NCI-H526 treated with DMSO at 0.1 percent for 48 hours (cell line): ENCODE measurements at regions not wholly inside any gene's neighbourhood (a gene's known extent, or its start where the extent isn't known, plus 50 kb on each side); places are given as distances from the start of the nearest gene placed in this dataset.
A peak's percentile ranks its signal among the peaks of the same experiment; 100 is the strongest.

Source experiments
- DNase-seq: peaks from one replicate; lab custom pipeline; 2025; lab: John Stamatoyannopoulos, UW

GRCh38 chr2:39537150-39537549 lies 100.1 kb upstream of the MAP4K3 start:
- DNase-seq, result no peak

GRCh38 chr2:39538718-39539117 lies 101.6 kb upstream of the MAP4K3 start:
- DNase-seq, result no peak

DNA sequence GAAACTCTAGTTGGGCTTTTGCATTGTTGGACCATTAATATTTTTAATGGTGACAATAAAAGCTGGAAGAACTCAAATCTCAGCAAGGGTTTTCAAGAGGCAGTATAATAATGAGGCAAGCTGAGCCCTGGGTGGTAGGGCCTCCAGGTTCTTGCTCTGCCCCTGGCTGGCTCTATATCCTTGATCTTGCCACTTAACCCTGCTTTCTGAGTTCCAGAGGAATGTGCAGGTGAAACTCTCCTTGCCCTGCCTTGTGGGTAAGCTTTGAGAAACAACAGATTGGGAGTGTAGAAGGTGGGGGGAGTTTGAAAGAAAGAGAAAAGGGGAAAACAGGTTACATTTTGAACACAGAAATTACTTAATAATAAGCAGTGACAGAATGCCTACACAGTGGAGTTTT lies 103.3 kb upstream of the MAP4K3 start:
- DNase-seq, result no peak

- no peak for DNase-seq
Observed at GRCh38 chr2:39541011-39541930, 104.2 kb upstream of the MAP4K3 start.

DNA sequence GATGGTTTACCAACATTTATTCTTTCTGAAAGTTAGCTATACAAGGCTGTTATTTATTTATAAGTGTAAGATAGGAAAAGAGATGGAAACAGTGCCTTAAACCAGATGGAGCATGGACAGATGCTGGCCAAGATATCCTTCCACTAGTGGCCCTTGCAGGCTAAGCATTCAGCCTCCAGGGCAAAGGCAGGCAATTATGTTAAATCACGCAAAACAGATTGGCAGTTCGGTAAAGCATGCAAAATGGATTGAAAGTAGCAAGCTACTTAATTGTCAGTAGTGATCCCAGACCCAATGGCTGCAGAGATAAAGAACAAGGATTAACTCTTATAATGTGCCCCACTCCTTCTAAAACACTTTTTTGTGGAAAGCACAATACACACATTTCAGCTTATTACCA lies 105.4 kb upstream of the MAP4K3 start:
- peak; percentile 79 for DNase-seq

DNA sequence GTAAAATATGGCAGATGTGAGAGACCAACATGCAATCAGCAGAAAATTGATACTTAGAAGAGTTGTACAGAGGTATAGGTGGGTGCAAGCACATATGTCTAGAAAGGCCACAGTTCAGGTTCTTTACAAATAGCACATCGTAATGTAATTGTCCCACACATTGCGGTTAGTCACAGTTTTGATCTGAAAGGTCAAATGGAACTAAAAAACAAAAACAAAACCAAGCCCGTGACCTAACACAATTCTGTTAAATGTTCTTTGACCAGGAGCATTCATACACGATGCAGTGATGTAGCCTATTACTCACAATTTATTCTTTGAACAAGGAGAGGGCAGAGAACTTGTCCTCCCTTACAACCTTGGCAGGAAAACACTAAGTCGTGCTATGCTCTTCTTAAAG lies 108.9 kb upstream of the MAP4K3 start:
- DNase-seq, result no peak

GRCh38 chr2:39546409-39546808 lies 109.3 kb upstream of the MAP4K3 start:
- DNase-seq, result no peak

- no peak for DNase-seq
Observed at GRCh38 chr2:39546937-39547336, 109.9 kb upstream of the MAP4K3 start.

DNA sequence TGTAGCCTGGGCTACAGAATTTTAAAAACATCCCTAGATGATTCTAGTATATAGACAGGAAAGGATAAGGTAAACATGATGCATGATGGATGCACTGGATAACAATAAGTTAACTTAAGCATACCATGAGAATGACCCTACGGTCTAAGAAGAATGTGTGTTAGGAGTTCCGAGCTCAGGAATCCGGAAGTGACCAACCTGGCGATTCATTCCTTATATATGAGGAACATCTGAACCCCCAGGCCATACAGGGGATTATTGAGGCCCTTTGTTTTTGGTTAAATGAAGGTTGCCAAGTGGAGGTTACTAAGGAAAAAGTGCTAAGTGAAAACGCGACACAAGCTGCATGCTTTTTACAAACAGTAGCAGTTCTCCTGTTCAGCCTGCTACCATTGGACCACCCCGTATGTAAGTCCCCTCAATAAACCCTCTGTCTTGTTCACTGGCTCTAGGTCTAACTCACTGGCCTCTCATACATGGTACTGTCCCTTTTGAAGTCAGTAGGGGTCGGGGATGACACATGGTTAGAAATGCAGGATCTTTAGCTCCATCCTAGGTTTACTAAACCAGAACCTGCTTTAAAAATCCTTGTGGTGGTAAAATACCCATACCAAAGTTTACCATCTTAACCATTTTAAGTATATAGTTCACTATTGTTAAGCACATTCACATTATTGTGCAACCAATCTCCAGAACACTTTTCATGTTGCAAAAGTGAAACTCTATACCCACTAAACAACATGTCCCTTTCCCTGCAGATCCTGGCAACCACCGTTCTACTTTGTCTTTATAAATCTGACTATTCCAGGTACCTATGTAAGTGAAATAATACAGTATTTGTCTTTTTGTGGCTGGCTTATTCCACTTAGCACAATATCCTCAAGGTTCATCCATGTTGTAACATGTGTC lies 111.0 kb upstream of the MAP4K3 start:
- no peak for DNase-seq

GRCh38 chr2:39549000-39549399 lies 111.9 kb upstream of the MAP4K3 start:
- DNase-seq, result no peak

DNA sequence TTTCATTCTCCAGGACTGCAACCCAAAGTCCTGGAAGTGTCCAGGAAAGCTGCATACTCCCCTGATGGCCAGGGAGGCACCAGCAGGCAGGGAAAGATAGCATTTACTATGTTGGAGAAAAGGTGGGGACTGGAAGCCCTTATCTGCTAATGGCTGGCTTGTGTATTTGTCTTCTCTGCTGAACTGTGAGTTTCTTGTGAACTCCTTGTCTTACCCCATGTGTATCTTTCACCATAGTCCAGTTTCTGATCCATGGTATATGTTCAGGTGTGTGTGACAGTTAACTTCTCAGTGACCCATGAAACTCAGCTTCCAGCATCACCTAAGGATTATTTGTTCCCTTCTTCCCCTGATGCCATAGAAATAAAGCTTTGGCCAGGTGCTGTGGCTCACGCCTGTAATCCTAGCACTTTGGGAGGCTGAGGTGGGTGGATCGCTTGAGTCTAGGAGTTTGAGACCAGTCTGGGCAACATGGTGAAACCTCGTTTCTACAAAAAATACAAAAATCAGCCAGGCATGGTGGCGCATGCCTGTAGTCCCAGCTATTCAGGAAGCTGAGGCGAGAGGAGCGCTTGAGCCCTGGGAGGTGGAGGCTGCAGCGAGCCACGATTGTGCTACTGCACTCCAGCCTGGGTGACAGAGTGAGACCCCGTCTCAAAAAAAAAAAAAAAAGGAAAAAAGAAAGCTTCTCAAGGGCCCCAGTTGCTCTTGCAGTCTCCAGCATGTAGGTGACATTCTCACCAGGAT lies 112.8 kb upstream of the MAP4K3 start:
- DNase-seq, result no peak

DNA sequence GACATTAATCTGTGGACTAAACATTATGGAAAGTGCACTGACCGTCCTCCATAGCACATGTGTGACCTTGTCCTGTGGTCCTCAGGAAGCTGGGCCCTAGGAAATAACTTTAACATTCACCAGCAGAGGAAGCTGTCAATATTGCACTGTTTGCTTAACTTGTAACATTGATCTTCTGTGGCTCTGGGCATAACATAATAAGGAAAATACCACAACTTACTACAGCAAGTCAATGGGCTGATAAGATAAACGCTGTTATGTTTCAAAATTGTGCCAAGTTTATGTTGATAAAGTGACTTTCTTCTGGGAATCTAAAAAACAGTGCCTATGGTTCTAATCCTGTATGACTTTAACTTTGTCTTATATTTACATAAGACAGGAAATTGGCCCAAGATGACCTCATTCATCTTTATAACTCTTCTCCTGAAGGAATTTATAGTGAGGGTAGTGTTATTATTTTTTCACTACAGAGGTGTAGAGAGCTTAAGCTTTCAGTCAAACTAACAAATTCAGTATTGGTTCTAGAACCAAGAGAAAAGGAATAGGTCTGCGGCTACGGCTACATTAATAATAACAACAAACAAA lies 113.7 kb upstream of the MAP4K3 start:
- no peak for DNase-seq

- DNase-seq, result peak; percentile 96
Observed at GRCh38 chr2:39558906-39559305, 106.8 kb upstream of the TMEM178A start.

GRCh38 chr2:39563572-39563971 lies 102.1 kb upstream of the TMEM178A start:
- no peak for DNase-seq

GRCh38 chr2:39567507-39567906 lies 98.2 kb upstream of the TMEM178A start:
- no peak for DNase-seq

- DNase-seq, result no peak
Observed at GRCh38 chr2:39568116-39568515, 97.6 kb upstream of the TMEM178A start.

DNA sequence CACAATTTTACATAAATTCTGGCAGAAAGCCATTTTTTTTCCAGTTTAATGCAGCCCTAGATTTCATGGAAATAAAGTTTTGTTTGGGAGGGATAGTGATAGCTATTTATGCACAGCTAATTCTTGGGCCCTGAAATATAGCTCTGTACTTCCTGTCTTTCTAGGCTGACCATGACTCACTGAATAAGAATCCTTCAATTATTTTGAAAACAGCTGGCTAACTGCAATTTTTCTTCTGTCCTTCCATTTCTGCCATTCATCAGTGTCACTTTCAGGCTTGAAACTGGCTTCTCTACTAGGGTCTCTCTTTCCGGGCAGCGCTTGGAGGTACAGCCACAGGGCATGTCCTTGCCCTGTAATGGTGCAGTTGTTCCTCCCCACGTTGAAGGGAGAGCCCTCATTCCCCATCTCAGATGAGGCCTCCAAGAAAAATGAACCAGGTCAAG lies 97.1 kb upstream of the TMEM178A start:
- no peak for DNase-seq

GRCh38 chr2:39570130-39570555 lies 95.6 kb upstream of the TMEM178A start:
- DNase-seq, result no peak

DNA sequence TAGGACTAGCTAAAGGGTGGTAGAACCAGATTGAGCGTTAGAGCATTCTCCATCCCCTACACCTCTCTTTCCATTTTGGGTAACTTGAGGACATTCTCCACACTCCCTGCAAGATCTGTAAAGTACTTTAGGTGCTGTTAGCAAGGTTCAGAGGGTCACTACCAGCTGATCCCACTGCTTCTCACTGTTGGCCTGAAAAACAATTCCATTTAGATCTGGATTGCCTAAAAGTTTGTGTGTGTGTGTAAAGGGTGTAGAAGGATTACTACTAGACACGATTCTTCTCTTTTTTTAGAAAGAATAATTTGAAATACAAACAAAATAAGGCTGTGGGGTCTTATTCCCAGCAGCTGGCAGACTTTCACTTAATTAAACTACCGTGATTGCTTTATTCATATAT lies 95.1 kb upstream of the TMEM178A start:
- DNase-seq, result no peak

DNA sequence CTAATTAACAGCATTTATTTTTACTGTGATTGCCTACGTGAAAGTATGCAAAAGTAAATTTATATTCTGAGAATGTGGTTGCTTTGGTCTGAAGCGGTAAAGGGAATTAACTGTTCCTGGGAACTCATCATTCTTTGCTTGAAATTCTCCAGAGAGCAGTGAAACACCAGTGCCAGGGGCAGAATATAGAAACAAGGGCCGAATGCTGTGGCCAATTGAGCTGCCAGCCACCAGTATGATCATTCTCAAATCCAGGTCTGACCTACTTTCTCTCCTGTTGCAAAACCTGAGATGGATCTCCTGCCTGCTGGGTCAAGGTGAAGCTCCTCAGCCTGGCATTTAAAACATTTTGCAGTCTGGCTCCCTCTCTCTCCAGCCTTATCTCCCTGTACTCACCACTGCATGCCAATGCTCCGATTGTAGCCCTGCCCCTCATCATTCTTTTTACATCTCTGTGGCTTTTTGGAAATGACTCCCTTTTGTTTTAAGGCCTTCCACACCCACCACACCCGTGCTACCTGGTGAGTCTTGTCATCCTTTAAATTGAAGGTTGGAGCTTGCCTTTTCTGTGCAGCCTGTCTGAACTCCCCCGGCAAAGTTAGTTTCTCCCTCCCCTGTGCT lies 94.5 kb upstream of the TMEM178A start:
- DNase-seq, result peak; percentile 56

GRCh38 chr2:39573276-39573675 lies 92.4 kb upstream of the TMEM178A start:
- DNase-seq, result no peak
